ENCODE measurements at regions not wholly inside any gene's neighbourhood (a gene's known extent, or its start where the extent isn't known, plus 50 kb on each side); places are given as distances from the start of the nearest gene placed in this dataset.

GRCh38 chr5:164301136-164301535 lies 795.7 kb downstream of the MAT2B start:
- no peaks in the 10 kb centered on the region for H3K36me3 ChIP-seq (replicated peaks; ENCODE audit: insufficient read depth, low read depth)
- TF ChIP-seq CTCF (IDR thresholded peaks at IDR 0.05; ENCODE audit: poor library complexity) (no peak), EZH2phosphoT487 (IDR thresholded peaks at IDR 0.05; ENCODE audit: low read depth, severe bottlenecking, unreplicated experiment) (no peak), EZH2 (IDR thresholded peaks at IDR 0.05; ENCODE audit: borderline replicate concordance) (no peak)
- no peaks in the 10 kb centered on the region for H3K27me3 ChIP-seq
- DNase-seq (ENCODE audit: low spot score) = no peak
- H3K4me2 ChIP-seq = no peak overlapping the region
- H3K9me2 ChIP-seq (replicated peaks; ENCODE audit: insufficient read depth) = no peaks in the 10 kb centered on the region
- no peak overlapping the region for H3K27ac ChIP-seq
- no peaks in the 10 kb centered on the region for H3K4me1 ChIP-seq (ENCODE audit: insufficient read depth)
- no peaks in the 10 kb centered on the region for H4K20me1 ChIP-seq (ENCODE audit: insufficient read depth, poor library complexity, severe bottlenecking)
- no peak overlapping the region for H2AFZ ChIP-seq
- no peak overlapping the region for H3K4me3 ChIP-seq
- H3K79me2 ChIP-seq = no peaks in the 10 kb centered on the region
- H3K9me3 ChIP-seq (ENCODE audit: low read depth) = no peaks in the 10 kb centered on the region

- no peaks in the 10 kb centered on the region for H3K79me2 ChIP-seq
- no peak for TF ChIP-seq EZH2 (IDR thresholded peaks at IDR 0.05; ENCODE audit: borderline replicate concordance)
- no peak for TF ChIP-seq CTCF (IDR thresholded peaks at IDR 0.05; ENCODE audit: poor library complexity)
- no peak for TF ChIP-seq EZH2phosphoT487 (IDR thresholded peaks at IDR 0.05; ENCODE audit: low read depth, severe bottlenecking, unreplicated experiment)
- H2AFZ ChIP-seq = no peak overlapping the region
- DNase-seq (ENCODE audit: low spot score) = no peak
- no peak overlapping the region for H3K4me3 ChIP-seq
- H3K27ac ChIP-seq = no peak overlapping the region
- no peak overlapping the region for H3K4me2 ChIP-seq
- H4K20me1 ChIP-seq (ENCODE audit: insufficient read depth, poor library complexity, severe bottlenecking) = no peaks in the 10 kb centered on the region
- no peaks in the 10 kb centered on the region for H3K4me1 ChIP-seq (ENCODE audit: insufficient read depth)
- H3K9me2 ChIP-seq (replicated peaks; ENCODE audit: insufficient read depth) = no peaks in the 10 kb centered on the region
- H3K27me3 ChIP-seq = no peaks in the 10 kb centered on the region
- H3K36me3 ChIP-seq (replicated peaks; ENCODE audit: insufficient read depth, low read depth) = no peaks in the 10 kb centered on the region
- 78% methylated on average over 3 of the region's 3 CpGs for WGBS (ENCODE audit: low lambda C conversion rate, missing lambda C conversion rate)
- no peaks in the 10 kb centered on the region for H3K9me3 ChIP-seq (ENCODE audit: low read depth)
Observed at GRCh38 chr5:164301708-164302107, 796.3 kb downstream of the MAT2B start.

GRCh38 chr5:164302533-164303235 lies 797.3 kb downstream of the MAT2B start:
- Histone ChIP-seq H3K4me2 (no peak overlapping the region), H3K4me3 (no peak overlapping the region), H2AFZ (no peak overlapping the region), H4K20me1 (ENCODE audit: insufficient read depth, poor library complexity, severe bottlenecking) (no peaks in the 10 kb centered on the region), H3K27me3 (no peaks in the 10 kb centered on the region), H3K9me2 (replicated peaks; ENCODE audit: insufficient read depth) (no peaks in the 10 kb centered on the region), H3K27ac (no peak overlapping the region), H3K79me2 (no peaks in the 10 kb centered on the region), H3K9me3 (ENCODE audit: low read depth) (no peaks in the 10 kb centered on the region), H3K4me1 (ENCODE audit: insufficient read depth) (no peaks in the 10 kb centered on the region), H3K36me3 (replicated peaks; ENCODE audit: insufficient read depth, low read depth) (no peaks in the 10 kb centered on the region)
- 51% methylated on average over 2 of the region's 2 CpGs for WGBS (ENCODE audit: low lambda C conversion rate, missing lambda C conversion rate)
- no peak for DNase-seq (ENCODE audit: low spot score)
- TF ChIP-seq EZH2 (IDR thresholded peaks at IDR 0.05; ENCODE audit: borderline replicate concordance) (no peak), EZH2phosphoT487 (IDR thresholded peaks at IDR 0.05; ENCODE audit: low read depth, severe bottlenecking, unreplicated experiment) (no peak), CTCF (IDR thresholded peaks at IDR 0.05; ENCODE audit: poor library complexity) (no peak)

All from hepatocyte (in vitro differentiated cells).